ENCODE measurements at regions not wholly inside any gene's neighbourhood (a gene's known extent, or its start where the extent isn't known, plus 50 kb on each side); places are given as distances from the start of the nearest gene placed in this dataset.

GRCh38 chr13:48151363-48152161, 56.7 kb upstream of the MED4 start:
- TF ChIP-seq CTCF (conservative IDR thresholded peaks at IDR 0.05; ENCODE audit: control insufficient read depth, insufficient read depth, low read depth, low read length): no peak
- H3K4me3 ChIP-seq (ENCODE audit: control insufficient read depth, low read depth, low read length): no peak overlapping the region

GRCh38 chr13:48148454-48148853, 53.5 kb upstream of the MED4 start:
- no peak for DNase-seq (ENCODE audit: low read depth)
- H3K4me3 ChIP-seq (ENCODE audit: control insufficient read depth, low read depth, low read length): no peak overlapping the region
- no peak for TF ChIP-seq CTCF (conservative IDR thresholded peaks at IDR 0.05; ENCODE audit: control insufficient read depth, insufficient read depth, low read depth, low read length)

More at GRCh38 chr13:48151363-48152161, 56.7 kb upstream of the MED4 start:
- no peak for DNase-seq (ENCODE audit: low read depth)

GRCh38 chr13:48146636-48147035, 51.7 kb upstream of the MED4 start:
- TF ChIP-seq CTCF (conservative IDR thresholded peaks at IDR 0.05; ENCODE audit: control insufficient read depth, insufficient read depth, low read depth, low read length): no peak
- no peak for DNase-seq (ENCODE audit: low read depth)
- no peak overlapping the region for H3K4me3 ChIP-seq (ENCODE audit: control insufficient read depth, low read depth, low read length)

- H3K4me3 ChIP-seq (ENCODE audit: control insufficient read depth, low read depth, low read length): no peak overlapping the region
- TF ChIP-seq CTCF (conservative IDR thresholded peaks at IDR 0.05; ENCODE audit: control insufficient read depth, insufficient read depth, low read depth, low read length): no peak
- DNase-seq (ENCODE audit: low read depth): no peak
These were observed 51.2 kb upstream of the MED4 start for GRCh38 chr13:48146122-48146521.

All from fibroblast of mammary gland (primary cell).